ENCODE measurements at regions not wholly inside any gene's neighbourhood (a gene's known extent, or its start where the extent isn't known, plus 50 kb on each side); places are given as distances from the start of the nearest gene placed in this dataset.

DNA sequence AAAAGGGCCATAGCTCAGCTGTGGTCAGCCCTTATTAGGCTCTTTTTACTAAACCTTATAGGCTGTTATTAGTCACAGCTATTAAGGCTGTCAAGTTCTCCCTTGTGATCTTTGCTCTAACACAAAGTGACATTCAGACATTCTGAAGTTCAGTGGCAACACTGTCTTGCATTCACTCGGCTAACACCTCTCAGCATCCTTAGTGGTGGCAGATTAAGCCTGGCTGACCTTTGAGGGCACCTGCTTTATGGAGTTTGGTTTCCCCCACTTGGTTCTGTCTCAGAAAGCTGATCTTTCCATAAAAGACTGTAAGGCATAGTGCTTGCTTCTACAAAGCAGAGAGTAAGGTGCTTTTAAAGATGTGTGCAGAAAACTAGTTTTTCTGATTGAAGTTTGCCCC is 677.4 kb upstream of the TMEM132C start:
- H3K4me3 ChIP-seq (ENCODE audit: low read length), result no peak overlapping the region
- no peak for DNase-seq (ENCODE audit: low read depth)
- TF ChIP-seq, protein P1, sequence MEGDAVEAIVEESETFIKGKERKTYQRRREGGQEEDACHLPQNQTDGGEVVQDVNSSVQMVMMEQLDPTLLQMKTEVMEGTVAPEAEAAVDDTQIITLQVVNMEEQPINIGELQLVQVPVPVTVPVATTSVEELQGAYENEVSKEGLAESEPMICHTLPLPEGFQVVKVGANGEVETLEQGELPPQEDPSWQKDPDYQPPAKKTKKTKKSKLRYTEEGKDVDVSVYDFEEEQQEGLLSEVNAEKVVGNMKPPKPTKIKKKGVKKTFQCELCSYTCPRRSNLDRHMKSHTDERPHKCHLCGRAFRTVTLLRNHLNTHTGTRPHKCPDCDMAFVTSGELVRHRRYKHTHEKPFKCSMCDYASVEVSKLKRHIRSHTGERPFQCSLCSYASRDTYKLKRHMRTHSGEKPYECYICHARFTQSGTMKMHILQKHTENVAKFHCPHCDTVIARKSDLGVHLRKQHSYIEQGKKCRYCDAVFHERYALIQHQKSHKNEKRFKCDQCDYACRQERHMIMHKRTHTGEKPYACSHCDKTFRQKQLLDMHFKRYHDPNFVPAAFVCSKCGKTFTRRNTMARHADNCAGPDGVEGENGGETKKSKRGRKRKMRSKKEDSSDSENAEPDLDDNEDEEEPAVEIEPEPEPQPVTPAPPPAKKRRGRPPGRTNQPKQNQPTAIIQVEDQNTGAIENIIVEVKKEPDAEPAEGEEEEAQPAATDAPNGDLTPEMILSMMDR (IDR thresholded peaks at IDR 0.05; ENCODE audit: insufficient read depth, low read depth, low read length, missing control alignments), result no peak

DNA sequence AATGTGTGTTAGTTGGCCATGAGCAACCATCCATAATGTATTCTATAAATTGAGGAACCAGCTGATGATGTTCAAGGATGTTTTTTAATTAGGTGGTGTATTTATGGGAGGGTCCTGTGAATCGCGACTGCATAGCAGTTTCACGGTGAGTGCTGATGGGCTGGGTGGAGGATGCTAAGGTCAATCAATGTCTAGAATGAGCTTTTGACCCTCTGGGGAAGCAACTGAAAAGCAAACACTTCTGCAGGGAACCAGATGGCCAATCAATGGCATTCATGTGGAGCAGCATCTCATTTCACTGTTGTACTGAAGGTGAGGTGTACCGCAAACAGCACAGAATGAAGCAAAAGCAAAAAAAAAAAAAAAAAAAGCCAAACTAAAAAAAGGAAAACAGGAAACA is 676.1 kb upstream of the TMEM132C start:
- H3K4me3 ChIP-seq (ENCODE audit: low read length), result no peak overlapping the region
- TF ChIP-seq, protein P1 (IDR thresholded peaks at IDR 0.05; ENCODE audit: insufficient read depth, low read depth, low read length, missing control alignments), result no peak
- no peak for DNase-seq (ENCODE audit: low read depth)

DNA sequence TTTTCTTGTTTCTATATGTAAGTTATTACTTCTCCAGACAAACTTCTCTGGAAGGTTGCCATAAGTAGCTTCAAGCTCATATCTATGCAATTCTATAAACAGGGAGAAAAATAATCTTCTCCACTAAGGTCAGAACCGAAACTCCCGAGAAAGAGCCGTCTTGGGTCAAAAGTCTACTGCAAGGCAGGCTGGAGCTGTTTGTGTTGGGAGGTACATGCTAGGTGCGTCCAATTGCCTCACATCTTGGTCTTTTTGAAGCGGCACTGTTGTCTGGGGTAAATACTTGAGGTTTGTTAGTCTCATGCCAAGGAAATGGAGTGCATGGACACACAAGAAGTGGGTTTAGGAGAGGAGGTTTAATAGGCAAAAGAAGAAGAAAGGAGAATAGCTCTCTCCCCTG is 674.7 kb upstream of the TMEM132C start:
- no peak overlapping the region for H3K4me3 ChIP-seq (ENCODE audit: low read length)
- no peak for DNase-seq (ENCODE audit: low read depth)
- TF ChIP-seq, protein P1 (IDR thresholded peaks at IDR 0.05; ENCODE audit: insufficient read depth, low read depth, low read length, missing control alignments), result no peak

DNA sequence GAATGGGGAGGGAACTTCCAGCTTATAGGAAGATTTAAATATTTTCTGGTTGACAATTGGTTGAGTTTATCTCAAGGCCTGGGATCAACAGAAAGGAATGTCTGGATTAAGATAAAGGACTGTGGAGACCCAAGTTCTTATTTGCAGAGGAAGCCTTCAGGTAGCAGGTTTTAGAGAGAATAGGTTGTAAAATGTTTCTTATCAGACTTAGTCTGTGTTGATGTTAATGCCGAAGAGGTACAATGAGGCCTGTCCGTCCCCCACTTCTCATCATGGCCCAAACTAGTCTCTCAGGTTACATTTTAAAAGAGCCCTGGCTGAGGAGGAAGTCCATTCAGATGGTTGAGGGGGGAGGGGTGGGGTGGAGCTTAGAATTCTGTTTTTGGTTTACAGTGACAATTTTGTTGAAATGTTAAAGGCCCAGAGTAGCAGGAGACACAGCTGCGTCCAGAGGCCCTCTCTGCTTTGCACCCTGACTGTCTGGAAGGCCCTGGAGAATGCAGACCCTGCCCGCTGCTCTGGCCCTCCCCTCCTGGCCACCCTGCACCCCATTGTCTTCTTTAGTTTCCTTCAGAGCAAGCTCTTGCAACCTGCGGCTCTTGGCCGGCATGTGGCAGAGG is 672.5 kb upstream of the TMEM132C start:
- DNase-seq (ENCODE audit: low read depth), result no peak
- TF ChIP-seq, protein P1 (IDR thresholded peaks at IDR 0.05; ENCODE audit: insufficient read depth, low read depth, low read length, missing control alignments), result no peak
- no peak overlapping the region for H3K4me3 ChIP-seq (ENCODE audit: low read length)

DNA sequence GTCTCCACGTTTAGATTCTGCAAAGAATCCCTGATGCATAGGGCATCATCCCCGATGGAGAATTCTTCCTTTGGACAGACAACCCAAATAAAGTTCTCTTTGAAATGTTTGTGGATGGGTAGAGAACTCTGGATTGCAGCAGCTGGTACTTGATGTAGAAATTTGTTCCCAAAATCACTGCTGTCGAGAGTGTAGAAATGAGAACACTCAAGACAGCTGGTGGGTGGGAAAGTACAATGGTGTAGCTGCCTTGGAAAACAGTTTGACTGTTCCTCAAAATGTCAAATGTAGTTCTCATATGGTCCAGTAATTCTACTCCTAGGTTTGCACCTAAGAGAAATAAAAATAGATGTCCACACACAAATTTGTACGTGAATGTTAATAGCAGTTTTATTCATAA is 671.5 kb upstream of the TMEM132C start:
- TF ChIP-seq, protein P1 (IDR thresholded peaks at IDR 0.05; ENCODE audit: insufficient read depth, low read depth, low read length, missing control alignments), result no peak
- DNase-seq (ENCODE audit: low read depth), result no peak
- no peak overlapping the region for H3K4me3 ChIP-seq (ENCODE audit: low read length)

DNA sequence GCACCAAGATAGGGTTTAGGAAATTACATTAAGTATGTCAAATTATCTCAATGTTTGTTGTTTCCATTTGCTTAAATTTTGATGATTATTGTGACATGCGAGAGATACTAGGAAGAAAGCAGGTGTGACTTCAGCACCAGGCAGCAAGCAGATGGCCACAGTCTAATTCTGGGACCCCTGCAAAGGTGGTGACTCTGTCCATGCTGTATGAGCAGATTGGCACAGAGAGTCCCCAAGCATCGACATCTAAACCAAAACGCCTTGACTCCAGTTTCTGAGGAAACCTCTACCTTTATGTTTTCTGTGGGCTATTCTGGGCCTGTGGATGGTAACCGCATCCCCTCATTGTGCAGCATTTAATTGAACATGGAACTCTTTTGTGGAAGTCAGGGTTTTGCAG is 670.1 kb upstream of the TMEM132C start:
- no peak for DNase-seq (ENCODE audit: low read depth)
- TF ChIP-seq, protein P1 (IDR thresholded peaks at IDR 0.05; ENCODE audit: insufficient read depth, low read depth, low read length, missing control alignments), result no peak
- H3K4me3 ChIP-seq (ENCODE audit: low read length), result no peak overlapping the region

DNA sequence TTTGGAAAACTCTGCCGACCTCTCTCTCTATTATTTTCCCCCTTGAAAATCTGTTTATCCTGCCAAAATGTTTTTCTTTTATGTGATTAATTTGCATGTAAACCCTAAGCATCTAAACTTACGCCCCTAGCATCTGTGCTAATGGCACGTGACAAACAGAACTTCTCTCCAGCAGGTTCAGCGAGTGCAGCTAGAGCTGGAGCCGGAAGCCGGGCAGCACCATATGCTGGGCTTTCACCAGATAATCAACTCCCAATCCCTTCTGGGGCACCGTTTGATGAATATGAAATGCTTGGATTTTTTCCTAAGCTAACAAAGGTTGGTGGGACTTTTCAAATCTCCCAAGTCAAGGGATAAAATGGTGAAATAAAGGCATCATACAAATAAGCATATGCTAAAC is 667.5 kb upstream of the TMEM132C start:
- TF ChIP-seq, protein P1 (IDR thresholded peaks at IDR 0.05; ENCODE audit: insufficient read depth, low read depth, low read length, missing control alignments), result no peak
- no peak overlapping the region for H3K4me3 ChIP-seq (ENCODE audit: low read length)
- DNase-seq (ENCODE audit: low read depth), result no peak

All from epithelial cell of esophagus (primary cell).